Neutrophil (primary cell): ENCODE measurements at regions not wholly inside any gene's neighbourhood (a gene's known extent, or its start where the extent isn't known, plus 50 kb on each side); places are given as distances from the start of the nearest gene placed in this dataset.

Experiments used
- H3K27ac ChIP-seq: fragments of 200-600 bp; sonication (generic); 2 replicates; pipeline ENCODE4 v1.5.1; 2016; ENCODE audit warnings: mild to moderate bottlenecking, moderate library complexity
- H3K27me3 ChIP-seq: fragments of 200-600 bp; sonication (generic); 2 replicates; pipeline ENCODE4 v1.6.0; 2016; ENCODE audit warnings: mild to moderate bottlenecking
- H3K36me3 ChIP-seq: fragments of 200-600 bp; sonication (generic); 2 replicates; pipeline ENCODE4 v1.5.1; 2017
- H3K4me1 ChIP-seq, 2 experiments: fragments of 200-600 bp in 1 of 2; sonication (generic) in 1 of 2; 1 replicate in 1 of 2; 2 replicates in 1 of 2; pipeline versions ENCODE4 v1.5.1 to v1.6.1; 2013 to 2016; ENCODE audit warnings: low read depth in 1 of 2, low read length in 1 of 2, mild to moderate bottlenecking in 1 of 2, moderate library complexity in 1 of 2; ENCODE audit not compliant: control insufficient read depth in 1 of 2, insufficient read depth in 1 of 2
- H3K4me3 ChIP-seq, 2 experiments: fragments of 200-600 bp in 1 of 2; sonication (generic) in 1 of 2; 1 replicate in 1 of 2; 2 replicates in 1 of 2; pipeline ENCODE4 v1.5.1; 2013 to 2016; ENCODE audit warnings: low read depth in 1 of 2, low read length in 1 of 2, mild to moderate bottlenecking in 1 of 2, moderate library complexity in 1 of 2
- H3K9me3 ChIP-seq: fragments of 200-600 bp; sonication (generic); 2 replicates; pipeline ENCODE4 v1.5.1; 2016
- CTCF ChIP-seq: fragments of 200-600 bp; sonication (generic); IDR thresholded peaks from 2 replicates; pipeline ENCODE4 v1.5.1; 2016; ENCODE audit warnings: antibody characterized with exemption

- Histone ChIP-seq H3K36me3 (no peaks in the 10 kb centered on the region), H3K4me3 (no peak overlapping the region), H3K9me3 (no peaks in the 10 kb centered on the region), H3K27ac (no peak overlapping the region), H3K27me3 (no peaks in the 10 kb centered on the region), H3K4me1 (peaks cover 17 to 18% of the 10 kb centered on the region in 2 experiments)
- no peak for TF ChIP-seq CTCF
These were observed 76.8 kb upstream of the SCEL start for GRCh38 chr13:77458736-77459135.

GRCh38 chr13:77457966-77458365 lies 77.5 kb upstream of the SCEL start:
- H3K4me3 ChIP-seq, result no peak overlapping the region
- H3K27ac ChIP-seq, result no peak overlapping the region
- H3K4me1 ChIP-seq, result peaks cover 17 to 18% of the 10 kb centered on the region in 2 experiments
- H3K36me3 ChIP-seq, result no peaks in the 10 kb centered on the region
- H3K27me3 ChIP-seq, result no peaks in the 10 kb centered on the region
- TF ChIP-seq CTCF, result no peak
- no peaks in the 10 kb centered on the region for H3K9me3 ChIP-seq

GRCh38 chr13:77456271-77456670 lies 79.2 kb upstream of the SCEL start:
- no peak for TF ChIP-seq CTCF
- Histone ChIP-seq H3K9me3 (no peaks in the 10 kb centered on the region), H3K27me3 (no peaks in the 10 kb centered on the region), H3K4me1 (peaks cover 17 to 18% of the 10 kb centered on the region in 2 experiments), H3K4me3 (no peak overlapping the region), H3K27ac (peak overlapping the region; percentile 64), H3K36me3 (no peaks in the 10 kb centered on the region)

- no peaks in the 10 kb centered on the region for H3K27me3 ChIP-seq
- no peaks in the 10 kb centered on the region for H3K36me3 ChIP-seq
- H3K27ac ChIP-seq, result no peak overlapping the region
- H3K4me3 ChIP-seq, result no peak overlapping the region
- no peak for TF ChIP-seq CTCF
- H3K9me3 ChIP-seq, result no peaks in the 10 kb centered on the region
- peaks cover 0 to 4% of the 10 kb centered on the region in 2 experiments for H3K4me1 ChIP-seq
These were observed 86.2 kb upstream of the SCEL start for GRCh38 chr13:77449265-77449664.

- Histone ChIP-seq H3K4me1 (peaks cover 0 to 4% of the 10 kb centered on the region in 2 experiments), H3K4me3 (no peak overlapping the region), H3K27ac (no peak overlapping the region), H3K9me3 (no peaks in the 10 kb centered on the region), H3K27me3 (no peaks in the 10 kb centered on the region), H3K36me3 (no peaks in the 10 kb centered on the region)
- no peak for TF ChIP-seq CTCF
These were observed 86.8 kb upstream of the SCEL start for GRCh38 chr13:77448689-77449088.

GRCh38 chr13:77443511-77443910 lies 92.0 kb upstream of the SCEL start:
- no peaks in the 10 kb centered on the region for H3K9me3 ChIP-seq
- H3K27ac ChIP-seq, result no peak overlapping the region
- no peaks in the 10 kb centered on the region for H3K27me3 ChIP-seq
- H3K36me3 ChIP-seq, result no peaks in the 10 kb centered on the region
- peaks cover 0 to under 1% of the 10 kb centered on the region in 2 experiments for H3K4me1 ChIP-seq
- no peak overlapping the region for H3K4me3 ChIP-seq
- TF ChIP-seq CTCF, result no peak
